ENCODE measurements at regions not wholly inside any gene's neighbourhood (a gene's known extent, or its start where the extent isn't known, plus 50 kb on each side); places are given as distances from the start of the nearest gene placed in this dataset.

DNA sequence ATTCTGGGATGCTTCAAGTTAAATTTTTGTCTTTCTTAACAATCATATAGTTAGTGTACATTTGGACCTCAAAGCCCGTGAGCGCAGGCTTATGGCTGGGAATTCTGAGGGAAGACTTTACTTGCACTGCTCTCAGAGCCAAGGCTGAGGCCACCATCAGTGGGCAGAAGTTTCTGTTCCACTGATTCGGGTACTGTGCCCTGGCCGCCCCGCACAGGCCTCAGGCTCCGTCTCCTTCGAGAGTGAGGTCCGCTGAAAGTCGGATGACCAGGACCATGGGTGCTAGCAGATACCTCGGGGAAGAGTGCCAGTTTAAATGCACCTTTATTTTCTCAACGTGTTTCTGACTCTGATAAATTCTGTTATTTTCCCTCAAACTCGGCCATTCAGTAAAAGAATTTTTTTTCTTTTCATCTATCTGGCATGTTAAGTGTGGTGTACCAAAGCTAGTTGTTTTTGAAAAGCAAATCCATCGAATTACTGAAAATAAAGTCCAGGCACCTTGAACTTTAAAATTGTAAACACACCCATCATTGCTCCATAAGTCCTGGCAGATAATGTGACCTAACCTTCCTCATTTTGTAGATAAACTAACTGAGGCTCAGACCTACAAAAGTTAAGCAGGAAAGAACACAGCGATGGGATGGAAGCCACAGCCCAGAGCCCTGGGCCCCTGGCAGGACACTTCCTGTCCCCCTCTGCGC lies 126.7 kb downstream of the SOX1 start:
- Histone ChIP-seq H3K36me3 (ENCODE audit: low read depth) (no peaks in the 10 kb centered on the region), H4K20me1 (ENCODE audit: insufficient read depth) (no peaks in the 10 kb centered on the region), H2AFZ (no peak overlapping the region), H3K9me3 (ENCODE audit: low read depth) (no peaks in the 10 kb centered on the region), H3K4me1 (ENCODE audit: insufficient read depth) (no peaks in the 10 kb centered on the region), H3K9me2 (ENCODE audit: insufficient read depth) (no peaks in the 10 kb centered on the region), H3K27me3 (replicated peaks; ENCODE audit: insufficient read depth) (no peaks in the 10 kb centered on the region), H3K4me3 (no peak overlapping the region), H3K9ac (no peak overlapping the region), H3K4me2 (ENCODE audit: unreplicated experiment) (no peak overlapping the region), H3K27ac (no peak overlapping the region), H3K79me2 (ENCODE audit: insufficient read depth) (no peaks in the 10 kb centered on the region), H3F3A (ENCODE audit: insufficient read depth) (no peaks in the 10 kb centered on the region)
- in situ Hi-C loops (cut with MboI) = no loop called here
- WGBS, 2 experiments (ENCODE audit: low coverage in 1 of 2, low lambda C conversion rate in 2 of 2, missing lambda C conversion rate in 2 of 2) = 47 to 53% methylated on average over 15 of the region's 15 CpGs
- DNase-seq = no peak
- TF ChIP-seq EZH2phosphoT487 (IDR thresholded peaks at IDR 0.05; ENCODE audit: insufficient read depth, low read depth) = no peak

DNA sequence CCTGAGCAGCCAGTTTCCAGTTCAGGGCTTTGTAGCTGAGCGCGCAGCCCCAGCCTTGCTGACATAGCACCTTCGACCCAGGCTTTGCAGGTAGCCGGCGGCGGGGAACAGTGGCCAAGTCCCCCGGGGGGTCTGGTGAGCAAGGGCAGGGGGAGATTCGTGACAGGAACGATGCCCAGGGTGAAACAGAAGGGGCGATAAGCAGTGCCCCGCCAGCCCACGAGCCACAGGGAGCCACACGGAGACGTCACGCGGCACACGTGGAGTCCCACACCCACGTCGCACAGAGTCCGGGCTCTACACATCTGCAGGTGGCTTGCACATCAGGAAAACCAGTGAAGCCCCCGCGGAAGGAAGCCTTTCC lies 127.2 kb downstream of the SOX1 start:
- in situ Hi-C loops (cut with MboI) = no loop called here
- Histone ChIP-seq H3K9ac (no peak overlapping the region), H3K4me1 (ENCODE audit: insufficient read depth) (no peaks in the 10 kb centered on the region), H3F3A (ENCODE audit: insufficient read depth) (no peaks in the 10 kb centered on the region), H3K27ac (no peak overlapping the region), H3K79me2 (ENCODE audit: insufficient read depth) (no peaks in the 10 kb centered on the region), H4K20me1 (ENCODE audit: insufficient read depth) (no peaks in the 10 kb centered on the region), H3K27me3 (replicated peaks; ENCODE audit: insufficient read depth) (no peaks in the 10 kb centered on the region), H2AFZ (no peak overlapping the region), H3K4me2 (ENCODE audit: unreplicated experiment) (no peak overlapping the region), H3K9me2 (ENCODE audit: insufficient read depth) (no peaks in the 10 kb centered on the region), H3K36me3 (ENCODE audit: low read depth) (no peaks in the 10 kb centered on the region), H3K9me3 (ENCODE audit: low read depth) (no peaks in the 10 kb centered on the region), H3K4me3 (no peak overlapping the region)
- 67 to 75% methylated on average over 21 of the region's 22 CpGs for WGBS, 2 experiments (ENCODE audit: low coverage in 1 of 2, low lambda C conversion rate in 2 of 2, missing lambda C conversion rate in 2 of 2)
- DNase-seq = no peak
- TF ChIP-seq EZH2 (IDR thresholded peaks at IDR 0.05; ENCODE audit: insufficient read depth, poor library complexity, severe bottlenecking) (no peak), EZH2phosphoT487 (IDR thresholded peaks at IDR 0.05; ENCODE audit: insufficient read depth, low read depth) (no peak)

- Histone ChIP-seq H3K9me3 (ENCODE audit: low read depth) (no peaks in the 10 kb centered on the region), H3K36me3 (ENCODE audit: low read depth) (no peaks in the 10 kb centered on the region), H3K27me3 (replicated peaks; ENCODE audit: insufficient read depth) (no peaks in the 10 kb centered on the region), H3K9me2 (ENCODE audit: insufficient read depth) (no peaks in the 10 kb centered on the region), H3K27ac (no peak overlapping the region), H3K4me2 (ENCODE audit: unreplicated experiment) (no peak overlapping the region), H3K4me1 (ENCODE audit: insufficient read depth) (no peaks in the 10 kb centered on the region), H4K20me1 (ENCODE audit: insufficient read depth) (no peaks in the 10 kb centered on the region), H3K9ac (no peak overlapping the region), H3F3A (ENCODE audit: insufficient read depth) (no peaks in the 10 kb centered on the region), H3K79me2 (ENCODE audit: insufficient read depth) (no peaks in the 10 kb centered on the region), H3K4me3 (no peak overlapping the region), H2AFZ (no peak overlapping the region)
- TF ChIP-seq EZH2phosphoT487 (IDR thresholded peaks at IDR 0.05; ENCODE audit: insufficient read depth, low read depth) = no peak
- TF ChIP-seq EZH2 (IDR thresholded peaks at IDR 0.05; ENCODE audit: insufficient read depth, poor library complexity, severe bottlenecking) = no peak
- DNase-seq = no peak
- in situ Hi-C loops (cut with MboI) = no loop called here
- 65 to 73% methylated on average over 20 to 31 of the region's 31 CpGs for WGBS, 2 experiments (ENCODE audit: low coverage in 1 of 2, low lambda C conversion rate in 2 of 2, missing lambda C conversion rate in 2 of 2)
Observed at GRCh38 chr13:112194579-112194978, 127.6 kb downstream of the SOX1 start.

GRCh38 chr13:112198396-112199010 lies 131.6 kb downstream of the SOX1 start:
- H3K27me3 ChIP-seq (replicated peaks; ENCODE audit: insufficient read depth) = no peaks in the 10 kb centered on the region
- H3K36me3 ChIP-seq (ENCODE audit: low read depth) = no peaks in the 10 kb centered on the region

More at GRCh38 chr13:112198396-112199010, 131.6 kb downstream of the SOX1 start:
- H3K4me3 ChIP-seq = no peak overlapping the region
- no peak for TF ChIP-seq EZH2phosphoT487 (IDR thresholded peaks at IDR 0.05; ENCODE audit: insufficient read depth, low read depth)
- no peak for TF ChIP-seq EZH2 (IDR thresholded peaks at IDR 0.05; ENCODE audit: insufficient read depth, poor library complexity, severe bottlenecking)
- no peak overlapping the region for H3K27ac ChIP-seq
- no peaks in the 10 kb centered on the region for H3F3A ChIP-seq (ENCODE audit: insufficient read depth)
- in situ Hi-C loops (cut with MboI) = no loop called here
- no peaks in the 10 kb centered on the region for H4K20me1 ChIP-seq (ENCODE audit: insufficient read depth)
- no peak overlapping the region for H3K9ac ChIP-seq
- H3K9me3 ChIP-seq (ENCODE audit: low read depth) = no peaks in the 10 kb centered on the region
- DNase-seq = no peak
- no peak overlapping the region for H3K4me2 ChIP-seq (ENCODE audit: unreplicated experiment)
- H3K4me1 ChIP-seq (ENCODE audit: insufficient read depth) = no peaks in the 10 kb centered on the region
- WGBS, 2 experiments (ENCODE audit: low coverage in 1 of 2, low lambda C conversion rate in 2 of 2, missing lambda C conversion rate in 2 of 2) = 24 to 30% methylated on average over 17 of the region's 17 CpGs
- H3K79me2 ChIP-seq (ENCODE audit: insufficient read depth) = no peaks in the 10 kb centered on the region
- no peaks in the 10 kb centered on the region for H3K9me2 ChIP-seq (ENCODE audit: insufficient read depth)
- H2AFZ ChIP-seq = no peak overlapping the region
